Stimulated activated memory B cell treated with anti-CD40 and anti-IgM and Interleukin-4, amounts not matched to agents 10 μg/mL and 1 μg/mL and 100 μg/mL, for 72 hours (primary cell): ENCODE measurements at regions not wholly inside any gene's neighbourhood (a gene's known extent, or its start where the extent isn't known, plus 50 kb on each side); places are given as distances from the start of the nearest gene placed in this dataset.
"Not testable (repeated sequence)": the region's sequence is repeated elsewhere in the genome, so short reads cannot be mapped to it uniquely, and the experiment has no call there.

ENCODE experiments used
- ATAC-seq: fragments of 150-1000 bp; cut with Tn5 transposase; 2 replicates; pipeline ENCODE4 v1.10.0; 2021
- H3K27ac Mint-ChIP-seq: one replicate; pipeline ENCODE4 v1.8.0; 2022; ENCODE audit warnings: mild to moderate bottlenecking, mixed read lengths
- H3K27me3 Mint-ChIP-seq: one replicate; pipeline ENCODE4 v1.8.0; 2022; ENCODE audit warnings: mixed read lengths
- H3K36me3 Mint-ChIP-seq: one replicate; pipeline ENCODE4 v1.8.0; 2022; ENCODE audit warnings: mixed read lengths
- H3K4me1 Mint-ChIP-seq: one replicate; pipeline ENCODE4 v1.8.0; 2022; ENCODE audit warnings: mixed read lengths
- H3K4me3 Mint-ChIP-seq: one replicate; pipeline ENCODE4 v1.8.0; 2022; ENCODE audit warnings: mild to moderate bottlenecking, moderate library complexity, mixed read lengths
- H3K9me3 Mint-ChIP-seq: one replicate; pipeline ENCODE4 v1.8.0; 2022; ENCODE audit warnings: mixed read lengths

- no peak overlapping the region for H3K27ac Mint-ChIP-seq
- no peak overlapping the region for H3K4me3 Mint-ChIP-seq
- no peaks in the 10 kb centered on the region for H3K27me3 Mint-ChIP-seq
- ATAC-seq: no peak
- no peaks in the 10 kb centered on the region for H3K4me1 Mint-ChIP-seq
- H3K36me3 Mint-ChIP-seq: no peaks in the 10 kb centered on the region
- peaks cover 2% of the 10 kb centered on the region for H3K9me3 Mint-ChIP-seq
Observed at GRCh38 chr2:21371499-21372003, 247.8 kb downstream of the TDRD15 start.

GRCh38 chr2:21372654-21373053 is 248.9 kb downstream of the TDRD15 start:
- no peak overlapping the region for H3K27ac Mint-ChIP-seq
- no peak for ATAC-seq
- H3K4me1 Mint-ChIP-seq: no peaks in the 10 kb centered on the region
- H3K9me3 Mint-ChIP-seq: peaks cover 2% of the 10 kb centered on the region
- no peaks in the 10 kb centered on the region for H3K36me3 Mint-ChIP-seq
- no peak overlapping the region for H3K4me3 Mint-ChIP-seq
- H3K27me3 Mint-ChIP-seq: no peaks in the 10 kb centered on the region

- Mint-ChIP-seq H3K4me3 (no peak overlapping the region), H3K36me3 (no peaks in the 10 kb centered on the region), H3K4me1 (no peaks in the 10 kb centered on the region), H3K9me3 (no peaks in the 10 kb centered on the region), H3K27ac (no peak overlapping the region), H3K27me3 (no peaks in the 10 kb centered on the region)
- ATAC-seq: no peak
Observed at GRCh38 chr2:21376864-21377263, 253.1 kb downstream of the TDRD15 start.

- no peak for ATAC-seq
- no peaks in the 10 kb centered on the region for H3K4me1 Mint-ChIP-seq
- H3K9me3 Mint-ChIP-seq: no peaks in the 10 kb centered on the region
- no peaks in the 10 kb centered on the region for H3K27me3 Mint-ChIP-seq
- no peaks in the 10 kb centered on the region for H3K36me3 Mint-ChIP-seq
- no peak overlapping the region for H3K27ac Mint-ChIP-seq
- H3K4me3 Mint-ChIP-seq: no peak overlapping the region
Observed at GRCh38 chr2:21379140-21379539, 255.4 kb downstream of the TDRD15 start.

GRCh38 chr2:21379668-21380067 is 255.9 kb downstream of the TDRD15 start:
- H3K36me3 Mint-ChIP-seq, ATAC-seq, H3K27ac Mint-ChIP-seq, H3K9me3 Mint-ChIP-seq, H3K4me3 Mint-ChIP-seq, H3K27me3 Mint-ChIP-seq, H3K4me1 Mint-ChIP-seq: not testable (repeated sequence)

- Mint-ChIP-seq H3K9me3 (no peaks in the 10 kb centered on the region), H3K4me1 (no peaks in the 10 kb centered on the region), H3K27me3 (no peaks in the 10 kb centered on the region), H3K4me3 (no peak overlapping the region), H3K27ac (no peak overlapping the region), H3K36me3 (no peaks in the 10 kb centered on the region)
- no peak for ATAC-seq
Observed at GRCh38 chr2:21381421-21381820, 257.7 kb downstream of the TDRD15 start.

- H3K4me3 Mint-ChIP-seq: no peak overlapping the region
- no peak overlapping the region for H3K27ac Mint-ChIP-seq
- no peaks in the 10 kb centered on the region for H3K36me3 Mint-ChIP-seq
- no peaks in the 10 kb centered on the region for H3K4me1 Mint-ChIP-seq
- H3K9me3 Mint-ChIP-seq: peaks cover 3% of the 10 kb centered on the region
- no peaks in the 10 kb centered on the region for H3K27me3 Mint-ChIP-seq
- ATAC-seq: no peak
Observed at GRCh38 chr2:21382701-21383520, 259.1 kb downstream of the TDRD15 start.

GRCh38 chr2:21386666-21387065 is 262.9 kb downstream of the TDRD15 start:
- no peak overlapping the region for H3K4me3 Mint-ChIP-seq
- no peak overlapping the region for H3K27ac Mint-ChIP-seq
- H3K9me3 Mint-ChIP-seq: peaks cover 11% of the 10 kb centered on the region
- H3K4me1 Mint-ChIP-seq: no peaks in the 10 kb centered on the region
- ATAC-seq: no peak
- no peaks in the 10 kb centered on the region for H3K36me3 Mint-ChIP-seq
- H3K27me3 Mint-ChIP-seq: no peaks in the 10 kb centered on the region

GRCh38 chr2:21392649-21393048 is 268.9 kb downstream of the TDRD15 start:
- Mint-ChIP-seq H3K4me1 (no peaks in the 10 kb centered on the region), H3K9me3 (peaks cover 10% of the 10 kb centered on the region), H3K36me3 (no peaks in the 10 kb centered on the region), H3K27ac (no peak overlapping the region), H3K27me3 (no peaks in the 10 kb centered on the region), H3K4me3 (no peak overlapping the region)
- ATAC-seq: no peak

GRCh38 chr2:21393173-21393572 is 269.4 kb downstream of the TDRD15 start:
- H3K4me1 Mint-ChIP-seq: no peaks in the 10 kb centered on the region
- no peaks in the 10 kb centered on the region for H3K36me3 Mint-ChIP-seq
- no peaks in the 10 kb centered on the region for H3K27me3 Mint-ChIP-seq
- no peak overlapping the region for H3K27ac Mint-ChIP-seq
- no peak for ATAC-seq
- peaks cover 7% of the 10 kb centered on the region for H3K9me3 Mint-ChIP-seq
- no peak overlapping the region for H3K4me3 Mint-ChIP-seq

- Mint-ChIP-seq H3K36me3 (no peaks in the 10 kb centered on the region), H3K27ac (no peak overlapping the region), H3K4me3 (no peak overlapping the region), H3K9me3 (no peaks in the 10 kb centered on the region), H3K27me3 (no peaks in the 10 kb centered on the region), H3K4me1 (no peaks in the 10 kb centered on the region)
- no peak for ATAC-seq
Observed at GRCh38 chr2:21395366-21395765, 271.6 kb downstream of the TDRD15 start.

GRCh38 chr2:21396252-21396651 is 272.5 kb downstream of the TDRD15 start:
- H3K9me3 Mint-ChIP-seq: no peaks in the 10 kb centered on the region
- ATAC-seq: no peak

GRCh38 chr2:21401022-21401698 is 277.4 kb downstream of the TDRD15 start:
- no peaks in the 10 kb centered on the region for H3K4me1 Mint-ChIP-seq
- H3K36me3 Mint-ChIP-seq: no peaks in the 10 kb centered on the region
- no peaks in the 10 kb centered on the region for H3K27me3 Mint-ChIP-seq
- no peaks in the 10 kb centered on the region for H3K9me3 Mint-ChIP-seq
- no peak overlapping the region for H3K4me3 Mint-ChIP-seq
- ATAC-seq: no peak
- no peak overlapping the region for H3K27ac Mint-ChIP-seq

More at GRCh38 chr2:21396252-21396651, 272.5 kb downstream of the TDRD15 start:
- H3K4me1 Mint-ChIP-seq: no peaks in the 10 kb centered on the region
- no peaks in the 10 kb centered on the region for H3K36me3 Mint-ChIP-seq
- no peak overlapping the region for H3K4me3 Mint-ChIP-seq
- H3K27me3 Mint-ChIP-seq: no peaks in the 10 kb centered on the region
- no peak overlapping the region for H3K27ac Mint-ChIP-seq

GRCh38 chr2:21404137-21404536 is 280.4 kb downstream of the TDRD15 start:
- no peaks in the 10 kb centered on the region for H3K4me1 Mint-ChIP-seq
- ATAC-seq: no peak
- no peaks in the 10 kb centered on the region for H3K9me3 Mint-ChIP-seq
- H3K27ac Mint-ChIP-seq: no peak overlapping the region
- H3K27me3 Mint-ChIP-seq: no peaks in the 10 kb centered on the region
- no peak overlapping the region for H3K4me3 Mint-ChIP-seq
- H3K36me3 Mint-ChIP-seq: no peaks in the 10 kb centered on the region

GRCh38 chr2:21404827-21405625 is 281.3 kb downstream of the TDRD15 start:
- Mint-ChIP-seq H3K4me1 (no peaks in the 10 kb centered on the region), H3K4me3 (no peak overlapping the region), H3K9me3 (no peaks in the 10 kb centered on the region), H3K36me3 (no peaks in the 10 kb centered on the region), H3K27ac (no peak overlapping the region), H3K27me3 (no peaks in the 10 kb centered on the region)
- no peak for ATAC-seq
